NCI-H82 (cell line): ENCODE measurements at regions not wholly inside any gene's neighbourhood (a gene's known extent, or its start where the extent isn't known, plus 50 kb on each side); places are given as distances from the start of the nearest gene placed in this dataset.

Source experiments
- DNase-seq: peaks from one replicate; lab custom pipeline; 2025; lab: John Stamatoyannopoulos, UW

- no peak for DNase-seq
Observed at GRCh38 chr7:109308816-109309215, 739.1 kb downstream of the DNAJB9 start.

GRCh38 chr7:109309790-109310189 lies 740.1 kb downstream of the DNAJB9 start:
- no peak for DNase-seq

GRCh38 chr7:109318136-109318535 lies 748.5 kb downstream of the DNAJB9 start:
- DNase-seq, result no peak

- no peak for DNase-seq
Observed at GRCh38 chr7:109322833-109323232, 753.2 kb downstream of the DNAJB9 start.

GRCh38 chr7:109331423-109331822 lies 761.7 kb downstream of the DNAJB9 start:
- no peak for DNase-seq

GRCh38 chr7:109335951-109336350 lies 766.3 kb downstream of the DNAJB9 start:
- no peak for DNase-seq

GRCh38 chr7:109336531-109336930 lies 766.9 kb downstream of the DNAJB9 start:
- DNase-seq, result no peak

- DNase-seq, result no peak
Observed at GRCh38 chr7:109343678-109344077, 774.0 kb downstream of the DNAJB9 start.

- DNase-seq, result no peak
Observed at GRCh38 chr7:109351493-109351892, 781.8 kb downstream of the DNAJB9 start.

- DNase-seq, result peak; percentile 26
Observed at GRCh38 chr7:109354000-109354399, 784.3 kb downstream of the DNAJB9 start.

GRCh38 chr7:109354552-109354951 lies 784.9 kb downstream of the DNAJB9 start:
- no peak for DNase-seq

GRCh38 chr7:109375823-109376222 lies 806.1 kb downstream of the DNAJB9 start:
- no peak for DNase-seq

- DNase-seq, result no peak
Observed at GRCh38 chr7:109376576-109376975, 806.9 kb downstream of the DNAJB9 start.

GRCh38 chr7:109377076-109377884 lies 807.6 kb downstream of the DNAJB9 start:
- DNase-seq, result no peak

GRCh38 chr7:109386959-109387358 lies 817.3 kb downstream of the DNAJB9 start:
- no peak for DNase-seq

- DNase-seq, result peak; percentile 2
Observed at GRCh38 chr7:109387530-109387929, 817.9 kb downstream of the DNAJB9 start.

- no peak for DNase-seq
Observed at GRCh38 chr7:109391240-109391639, 821.6 kb downstream of the DNAJB9 start.

- no peak for DNase-seq
Observed at GRCh38 chr7:109402107-109402506, 832.4 kb downstream of the DNAJB9 start.

- no peak for DNase-seq
Observed at GRCh38 chr7:109407756-109408155, 838.1 kb downstream of the DNAJB9 start.

- no peak for DNase-seq
Observed at GRCh38 chr7:109437957-109438356, 868.3 kb downstream of the DNAJB9 start.

- DNase-seq, result no peak
Observed at GRCh38 chr7:109449760-109450159, 880.1 kb downstream of the DNAJB9 start.

GRCh38 chr7:109456116-109456515 lies 886.4 kb downstream of the DNAJB9 start:
- peak; percentile 25 for DNase-seq

- no peak for DNase-seq
Observed at GRCh38 chr7:109460296-109460695, 890.6 kb downstream of the DNAJB9 start.

GRCh38 chr7:109462171-109462570 lies 892.5 kb downstream of the DNAJB9 start:
- DNase-seq, result no peak
